K562 (cell line): ENCODE measurements at regions not wholly inside any gene's neighbourhood (a gene's known extent, or its start where the extent isn't known, plus 50 kb on each side); places are given as distances from the start of the nearest gene placed in this dataset.

Source experiments
- GMEB1 ChIP-seq: fragments of 250-450 bp; sonication (Bioruptor Pico); IDR thresholded peaks from 2 replicates; pipeline ENCODE4 v1.4.0; 2020; ENCODE audit warnings: mild to moderate bottlenecking
- NCOA1 ChIP-seq: fragments of 450-650 bp; IDR thresholded peaks from 2 replicates; pipeline ENCODE4 v1.6.1; 2016; ENCODE audit warnings: low read depth
- PYGO2 ChIP-seq: fragments of 450-650 bp; IDR thresholded peaks from 2 replicates; pipeline ENCODE4 v1.6.1; 2016; ENCODE audit warnings: mild to moderate bottlenecking, missing genetic modification characterization, moderate library complexity, missing compliant biosample characterization
- TF ChIP-seq, protein P1 (sequence below): fragments of 450-650 bp; IDR thresholded peaks from 2 replicates; pipeline ENCODE4 v1.6.1; 2016; ENCODE audit warnings: borderline replicate concordance
- TF ChIP-seq, protein P2 (sequence below): fragments of 200-800 bp; sonication (Bioruptor generic); IDR thresholded peaks from 2 replicates; pipeline ENCODE4 v1.6.1; 2017; ENCODE audit warnings: missing genetic modification characterization, missing compliant biosample characterization

DNA sequence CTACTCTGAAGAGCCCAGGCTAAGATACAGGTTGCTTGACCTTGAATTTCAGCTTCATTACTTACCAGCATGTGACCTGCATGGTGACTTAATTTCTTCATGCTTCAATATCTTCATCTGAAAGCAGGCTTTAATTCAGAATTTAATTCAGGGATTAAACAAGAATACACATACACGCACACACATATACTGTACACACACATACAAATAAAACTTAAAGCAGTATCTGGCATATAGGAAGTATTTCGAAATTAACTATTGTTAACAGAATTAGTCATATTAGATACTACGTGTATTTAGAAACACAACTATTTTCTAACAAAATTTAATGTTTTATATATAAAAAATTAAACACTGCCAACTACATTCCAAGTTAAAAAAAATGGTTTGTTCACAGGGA is 640.3 kb downstream of the SLC6A15 start (continued):
- TF ChIP-seq, protein P1, sequence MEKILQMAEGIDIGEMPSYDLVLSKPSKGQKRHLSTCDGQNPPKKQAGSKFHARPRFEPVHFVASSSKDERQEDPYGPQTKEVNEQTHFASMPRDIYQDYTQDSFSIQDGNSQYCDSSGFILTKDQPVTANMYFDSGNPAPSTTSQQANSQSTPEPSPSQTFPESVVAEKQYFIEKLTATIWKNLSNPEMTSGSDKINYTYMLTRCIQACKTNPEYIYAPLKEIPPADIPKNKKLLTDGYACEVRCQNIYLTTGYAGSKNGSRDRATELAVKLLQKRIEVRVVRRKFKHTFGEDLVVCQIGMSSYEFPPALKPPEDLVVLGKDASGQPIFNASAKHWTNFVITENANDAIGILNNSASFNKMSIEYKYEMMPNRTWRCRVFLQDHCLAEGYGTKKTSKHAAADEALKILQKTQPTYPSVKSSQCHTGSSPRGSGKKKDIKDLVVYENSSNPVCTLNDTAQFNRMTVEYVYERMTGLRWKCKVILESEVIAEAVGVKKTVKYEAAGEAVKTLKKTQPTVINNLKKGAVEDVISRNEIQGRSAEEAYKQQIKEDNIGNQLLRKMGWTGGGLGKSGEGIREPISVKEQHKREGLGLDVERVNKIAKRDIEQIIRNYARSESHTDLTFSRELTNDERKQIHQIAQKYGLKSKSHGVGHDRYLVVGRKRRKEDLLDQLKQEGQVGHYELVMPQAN: no peak
- TF ChIP-seq PYGO2 (tag): no peak
- no peak for TF ChIP-seq GMEB1
- no peak for TF ChIP-seq NCOA1
- TF ChIP-seq, protein P2, sequence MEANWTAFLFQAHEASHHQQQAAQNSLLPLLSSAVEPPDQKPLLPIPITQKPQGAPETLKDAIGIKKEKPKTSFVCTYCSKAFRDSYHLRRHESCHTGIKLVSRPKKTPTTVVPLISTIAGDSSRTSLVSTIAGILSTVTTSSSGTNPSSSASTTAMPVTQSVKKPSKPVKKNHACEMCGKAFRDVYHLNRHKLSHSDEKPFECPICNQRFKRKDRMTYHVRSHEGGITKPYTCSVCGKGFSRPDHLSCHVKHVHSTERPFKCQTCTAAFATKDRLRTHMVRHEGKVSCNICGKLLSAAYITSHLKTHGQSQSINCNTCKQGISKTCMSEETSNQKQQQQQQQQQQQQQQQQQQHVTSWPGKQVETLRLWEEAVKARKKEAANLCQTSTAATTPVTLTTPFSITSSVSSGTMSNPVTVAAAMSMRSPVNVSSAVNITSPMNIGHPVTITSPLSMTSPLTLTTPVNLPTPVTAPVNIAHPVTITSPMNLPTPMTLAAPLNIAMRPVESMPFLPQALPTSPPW (CRISPR knock-in tag): no peak
